HUES48 (cell line): ENCODE measurements at regions not wholly inside any gene's neighbourhood (a gene's known extent, or its start where the extent isn't known, plus 50 kb on each side); places are given as distances from the start of the nearest gene placed in this dataset.
"Not testable (repeated sequence)": the region's sequence is repeated elsewhere in the genome, so short reads cannot be mapped to it uniquely, and the experiment has no call there.

Experiments used
- H3K27ac ChIP-seq: one replicate; pipeline ENCODE4 v1.7.0; 2013; ENCODE audit warnings: low read depth, low read length, inconsistent platforms
- H3K27me3 ChIP-seq: 2 replicates; pipeline ENCODE4 v1.6.1; 2013; ENCODE audit warnings: mild to moderate bottlenecking, low read length; ENCODE audit not compliant: control insufficient read depth, insufficient read depth
- H3K36me3 ChIP-seq: 2 replicates; pipeline ENCODE4 v1.6.1; 2013; ENCODE audit warnings: low read length; ENCODE audit not compliant: control insufficient read depth, insufficient read depth
- H3K4me1 ChIP-seq: 2 replicates; pipeline ENCODE4 v1.6.1; 2013; ENCODE audit warnings: mild to moderate bottlenecking, low read length; ENCODE audit not compliant: control insufficient read depth, insufficient read depth
- H3K4me3 ChIP-seq: 2 replicates; pipeline ENCODE4 v1.5.1; 2013; ENCODE audit warnings: mild to moderate bottlenecking, low read depth, low read length
- H3K9ac ChIP-seq: 2 replicates; pipeline ENCODE4 v1.6.1; 2013; ENCODE audit warnings: mild to moderate bottlenecking, low read depth, low read length, moderate library complexity
- H3K9me3 ChIP-seq: 2 replicates; pipeline ENCODE4 v1.6.1; 2013; ENCODE audit warnings: low read length; ENCODE audit not compliant: control insufficient read depth, insufficient read depth

DNA sequence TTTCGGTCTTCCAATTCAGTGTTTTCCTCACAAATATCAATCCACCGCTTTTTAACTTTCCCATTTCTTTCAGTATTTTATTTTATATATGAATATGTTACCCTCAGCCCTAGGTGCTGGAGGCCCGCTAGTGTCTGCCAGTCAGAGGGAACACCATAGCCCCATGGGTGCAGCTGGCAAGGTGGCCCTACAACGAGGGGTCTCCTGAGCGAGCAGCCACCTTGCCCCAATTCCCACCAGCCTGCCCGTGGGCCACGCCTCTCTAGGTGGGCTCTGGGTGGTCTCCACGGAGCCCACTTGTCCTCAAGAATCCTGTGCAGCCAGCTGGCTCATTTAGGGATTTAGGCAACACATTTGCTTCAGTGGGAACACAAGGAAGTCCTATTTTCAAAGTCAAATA is 72.5 kb upstream of the RGPD5 start:
- H3K4me1 ChIP-seq, result 0 out of 2 replicates have a peak, but pooled peaks cover 4% of the 10 kb centered on the region
- H3K9me3 ChIP-seq, result no peaks in the 10 kb centered on the region
- no peak overlapping the region for H3K27ac ChIP-seq
- no peak overlapping the region for H3K4me3 ChIP-seq
- no peaks in the 10 kb centered on the region for H3K36me3 ChIP-seq
- H3K9ac ChIP-seq, result no peak overlapping the region
- no peaks in the 10 kb centered on the region for H3K27me3 ChIP-seq

DNA sequence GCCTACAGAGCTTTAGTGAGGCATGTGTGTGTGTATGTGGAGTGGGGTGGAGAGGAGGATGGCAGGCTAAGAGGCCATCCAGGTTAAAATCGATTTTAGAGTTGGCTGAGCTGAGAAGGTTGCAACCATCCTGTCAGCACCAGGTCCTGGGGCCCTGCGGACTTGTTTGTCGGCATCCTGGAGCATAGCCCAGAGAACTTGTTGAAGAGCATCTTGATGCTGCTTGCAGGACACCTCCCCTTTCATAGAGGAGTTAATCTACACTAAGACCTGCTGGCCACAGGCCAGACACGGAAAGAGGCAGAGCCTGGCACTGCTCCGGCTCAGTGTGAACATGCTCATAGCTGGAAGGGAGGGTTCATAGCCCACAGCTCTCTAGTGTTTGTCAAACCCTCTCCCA is 72.1 kb upstream of the RGPD5 start:
- no peak overlapping the region for H3K4me3 ChIP-seq
- no peaks in the 10 kb centered on the region for H3K9me3 ChIP-seq
- no peak overlapping the region for H3K27ac ChIP-seq
- no peak overlapping the region for H3K9ac ChIP-seq
- 0 out of 2 replicates have a peak, but pooled peaks cover 4% of the 10 kb centered on the region for H3K4me1 ChIP-seq
- H3K36me3 ChIP-seq, result no peaks in the 10 kb centered on the region
- no peaks in the 10 kb centered on the region for H3K27me3 ChIP-seq

DNA sequence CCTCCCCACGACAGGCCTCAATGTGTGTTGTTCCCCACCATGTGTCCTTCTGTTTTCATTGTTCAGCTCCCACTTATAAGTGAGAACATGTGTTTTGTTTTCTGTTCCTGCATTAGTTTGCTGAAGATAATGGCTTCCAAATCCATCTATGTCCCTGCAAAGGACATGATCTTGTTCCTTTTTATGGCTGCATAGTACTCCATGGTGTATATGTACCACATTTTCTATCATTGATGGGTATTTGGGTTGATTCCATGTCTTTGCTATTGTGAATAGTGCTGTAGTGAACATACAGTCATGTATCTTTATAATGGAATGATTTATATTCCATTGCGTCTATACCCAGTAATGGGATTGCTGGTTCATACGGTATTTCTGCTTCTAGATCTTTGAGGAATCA is 71.5 kb upstream of the RGPD5 start:
- H3K4me1 ChIP-seq, H3K27ac ChIP-seq: not testable (repeated sequence)

DNA sequence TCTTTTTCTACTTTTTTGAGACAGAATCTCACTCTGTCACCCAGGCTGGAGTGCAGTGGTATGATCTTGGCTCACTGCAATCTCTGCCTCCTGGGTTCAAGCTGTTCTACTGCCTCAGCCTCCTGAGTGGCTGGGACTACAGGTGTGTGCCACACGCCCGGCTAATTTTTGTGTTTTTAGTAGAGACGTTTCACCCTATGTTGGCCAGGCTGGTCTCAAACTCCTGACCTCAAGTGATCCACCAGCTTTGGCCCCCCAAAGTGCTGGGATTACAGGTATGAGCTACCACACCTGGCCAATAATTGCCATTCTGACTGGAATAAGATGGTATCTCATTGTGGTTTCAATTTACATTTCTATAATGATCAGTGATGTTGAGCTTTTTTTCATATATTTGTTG is 71.0 kb upstream of the RGPD5 start:
- not testable (repeated sequence) for H3K4me3 ChIP-seq, H3K9me3 ChIP-seq, H3K27me3 ChIP-seq, H3K9ac ChIP-seq, H3K27ac ChIP-seq, H3K36me3 ChIP-seq, H3K4me1 ChIP-seq

More for the DNA sequence above, 71.5 kb upstream of the RGPD5 start:
- not testable (repeated sequence) for H3K36me3 ChIP-seq, H3K9ac ChIP-seq, H3K9me3 ChIP-seq, H3K27me3 ChIP-seq, H3K4me3 ChIP-seq

DNA sequence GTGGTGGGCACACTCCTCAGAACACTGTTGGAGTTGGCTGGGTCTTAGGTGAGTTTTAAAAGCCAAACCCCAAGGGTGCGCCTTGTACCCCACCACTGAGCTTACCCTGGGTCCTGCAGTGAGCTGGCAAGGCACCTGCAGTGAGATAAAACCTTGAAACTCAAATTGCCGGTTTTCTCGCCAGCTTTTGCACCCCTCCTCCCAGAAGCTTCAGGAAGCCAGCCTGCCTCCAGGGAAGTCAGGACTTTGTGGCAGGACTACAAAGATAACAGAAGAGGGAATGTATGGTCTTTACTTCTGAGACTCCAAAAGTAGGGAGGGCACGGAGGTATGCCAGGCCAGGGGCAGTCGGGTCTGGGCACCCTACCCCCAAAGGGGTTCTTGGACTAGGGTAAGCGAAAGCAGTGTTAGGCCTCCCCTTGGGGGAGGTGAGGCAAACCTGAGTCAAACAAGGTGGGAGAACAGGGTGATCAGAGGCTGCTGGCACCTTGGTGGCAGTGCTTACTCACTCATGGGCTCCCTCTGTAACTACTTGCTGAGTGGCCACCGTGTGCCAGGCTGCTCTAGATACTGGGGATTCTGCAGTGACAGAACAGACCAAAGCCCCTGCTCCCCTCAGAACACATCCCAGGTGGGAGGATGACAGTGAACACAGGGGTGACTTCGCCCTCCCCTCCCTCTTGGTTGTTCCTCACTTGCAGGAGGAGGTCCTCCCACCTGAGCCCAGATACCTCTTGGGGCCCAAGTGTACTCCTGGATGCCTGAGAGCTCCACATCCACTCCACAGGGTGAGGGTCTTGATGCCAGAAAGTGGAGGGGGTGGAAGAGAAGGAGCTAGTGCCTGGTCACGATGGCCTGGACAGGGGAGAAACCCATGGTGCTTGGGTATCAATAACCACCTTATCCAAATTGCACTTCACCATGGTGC is 69.3 kb upstream of the RGPD5 start:
- H3K4me1 ChIP-seq, result 0 out of 2 replicates have a peak, but pooled peaks cover 4% of the 10 kb centered on the region
- H3K9ac ChIP-seq, result no peak overlapping the region
- no peak overlapping the region for H3K27ac ChIP-seq
- no peaks in the 10 kb centered on the region for H3K36me3 ChIP-seq
- no peaks in the 10 kb centered on the region for H3K9me3 ChIP-seq
- no peaks in the 10 kb centered on the region for H3K27me3 ChIP-seq
- no peak overlapping the region for H3K4me3 ChIP-seq

DNA sequence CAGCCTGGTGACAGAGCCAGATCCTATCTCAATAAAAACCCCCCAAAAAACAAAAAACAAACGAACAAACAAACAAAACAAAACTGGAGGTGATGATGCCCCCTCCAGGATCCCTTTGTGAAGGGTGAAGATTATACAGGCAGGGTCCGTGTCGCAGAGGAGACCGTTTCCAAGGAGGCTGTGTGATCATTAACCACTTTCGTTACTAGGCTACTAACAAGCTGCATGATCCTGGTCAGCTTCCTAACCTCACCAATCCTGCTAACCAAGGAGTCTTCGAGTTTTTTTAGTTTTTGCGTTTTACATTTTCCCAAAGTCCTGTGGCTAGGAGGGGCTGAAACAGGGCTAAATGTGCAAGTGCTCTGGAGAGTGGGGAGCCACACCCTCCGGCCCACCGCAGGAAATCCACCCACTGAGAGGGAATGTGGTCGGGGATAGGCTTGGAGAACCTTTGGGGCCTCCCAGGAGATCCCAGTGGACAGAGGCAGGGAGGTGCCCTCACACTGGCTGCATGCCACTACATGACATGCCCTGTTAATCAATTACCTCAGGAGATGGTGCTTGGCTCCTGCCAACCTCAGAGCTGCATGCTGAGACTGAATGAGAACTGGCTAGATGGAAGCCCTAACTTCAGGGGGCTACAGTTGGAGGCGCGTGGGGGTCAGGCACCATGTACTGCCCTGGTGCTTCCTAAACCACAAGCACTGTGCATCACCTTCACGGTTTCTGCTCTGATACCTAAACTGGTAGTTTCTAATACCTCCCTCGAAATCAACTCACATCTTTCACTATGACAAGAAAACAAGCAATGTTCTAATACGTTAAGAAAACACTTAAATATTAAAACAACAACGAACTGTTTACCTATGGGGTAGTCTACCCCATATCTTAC is 67.5 kb upstream of the RGPD5 start:
- Histone ChIP-seq H3K27me3 (no peaks in the 10 kb centered on the region), H3K36me3 (no peaks in the 10 kb centered on the region), H3K27ac (no peak overlapping the region), H3K4me3 (no peak overlapping the region), H3K4me1 (no peaks in the 10 kb centered on the region), H3K9me3 (no peaks in the 10 kb centered on the region), H3K9ac (no peak overlapping the region)

DNA sequence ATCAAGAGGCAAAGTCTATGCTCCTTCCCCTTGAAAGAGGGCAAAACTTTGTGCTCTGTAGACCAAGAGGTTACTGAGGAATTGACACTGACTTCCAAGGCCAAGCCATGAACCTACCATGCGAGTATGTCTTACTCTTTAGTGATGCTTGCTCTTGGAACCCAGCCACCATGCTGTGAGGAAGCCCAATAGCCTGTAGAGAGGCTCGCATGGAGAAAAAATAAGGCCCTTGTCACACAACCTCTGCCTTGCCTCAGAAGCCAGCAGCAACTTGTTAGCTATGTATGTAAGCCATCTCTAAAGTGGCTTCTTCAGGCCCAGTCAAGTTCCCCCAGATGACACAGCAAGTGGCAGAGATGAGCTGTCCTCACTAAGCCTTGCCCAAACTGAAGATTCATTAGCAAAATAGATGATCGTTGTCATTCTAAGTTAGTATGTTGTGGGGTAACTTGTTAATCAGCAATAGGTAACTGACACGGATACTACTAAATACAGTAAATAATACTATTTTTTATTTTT is 66.1 kb upstream of the RGPD5 start:
- no peaks in the 10 kb centered on the region for H3K9me3 ChIP-seq
- no peak overlapping the region for H3K4me3 ChIP-seq
- no peaks in the 10 kb centered on the region for H3K27me3 ChIP-seq
- no peak overlapping the region for H3K27ac ChIP-seq
- H3K9ac ChIP-seq, result no peak overlapping the region
- H3K36me3 ChIP-seq, result no peaks in the 10 kb centered on the region
- H3K4me1 ChIP-seq, result no peaks in the 10 kb centered on the region

DNA sequence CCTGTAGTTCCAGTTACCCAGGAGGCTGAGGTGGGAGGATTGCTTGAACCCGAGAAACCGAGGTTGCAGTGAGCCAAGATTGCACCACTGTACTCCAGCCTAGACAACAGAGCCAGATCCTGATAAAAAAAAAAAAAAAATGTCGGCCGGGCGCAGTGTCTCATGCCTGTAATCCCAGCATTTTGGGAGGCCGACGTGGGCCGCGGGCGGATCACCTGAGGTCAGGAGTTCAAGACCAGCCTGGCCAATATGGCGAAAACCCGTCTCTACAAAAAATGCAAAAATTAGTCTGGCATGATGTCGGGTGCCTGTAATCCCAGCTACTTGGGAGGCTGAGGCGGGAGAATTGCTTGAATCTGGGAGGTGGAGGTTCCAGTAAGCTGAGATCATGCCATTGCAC is 60.4 kb upstream of the RGPD5 start:
- not testable (repeated sequence) for H3K4me3 ChIP-seq, H3K27me3 ChIP-seq, H3K27ac ChIP-seq, H3K4me1 ChIP-seq, H3K9ac ChIP-seq, H3K36me3 ChIP-seq, H3K9me3 ChIP-seq

DNA sequence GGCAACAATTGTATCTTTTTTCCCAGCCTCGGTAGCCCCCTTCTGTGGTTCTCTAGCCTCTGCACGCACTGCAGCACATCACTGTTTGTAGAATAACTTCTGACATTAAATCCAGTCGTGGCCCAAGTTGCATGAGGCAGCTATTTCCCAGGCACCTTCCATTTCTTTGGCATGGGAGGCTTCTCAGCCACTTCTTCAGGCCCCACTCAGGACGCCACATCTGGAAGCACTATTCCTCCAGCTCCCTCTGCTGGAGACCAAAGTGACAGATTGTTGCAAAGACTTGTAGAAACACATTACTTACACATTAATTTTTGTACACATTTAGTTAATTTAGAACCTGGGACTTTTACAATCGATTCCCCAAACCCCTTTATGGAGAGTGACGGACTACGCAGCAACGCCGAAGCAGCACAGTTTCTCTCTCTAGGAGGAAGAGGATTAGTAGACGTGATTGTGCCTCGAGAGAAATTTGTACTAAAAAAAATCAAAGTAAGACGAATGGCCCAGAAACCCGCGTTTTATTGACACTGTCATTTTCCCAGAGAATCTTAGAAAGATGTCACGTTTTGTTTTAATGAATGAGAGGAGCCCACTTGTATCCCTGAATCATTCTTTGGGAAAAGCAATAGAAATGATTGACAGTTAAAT is 57.8 kb upstream of the RGPD5 start:
- H3K4me1 ChIP-seq, result no peaks in the 10 kb centered on the region
- no peaks in the 10 kb centered on the region for H3K27me3 ChIP-seq
- H3K9me3 ChIP-seq, result no peaks in the 10 kb centered on the region
- H3K36me3 ChIP-seq, result no peaks in the 10 kb centered on the region
- H3K27ac ChIP-seq, result no peak overlapping the region
- H3K9ac ChIP-seq, result 0 out of 2 replicates have a peak overlapping the region, but pooled peaks have one; percentile 17
- H3K4me3 ChIP-seq, result no peak overlapping the region
